Thoracic aorta (tissue), 2 donors: ENCODE measurements at regions not wholly inside any gene's neighbourhood (a gene's known extent, or its start where the extent isn't known, plus 50 kb on each side); places are given as distances from the start of the nearest gene placed in this dataset.

Experiments used
- ATAC-seq: fragments of 150-250 bp; one replicate; pipeline ENCODE4 v1.8.0; 2017; ENCODE audit warnings: low read depth; ENCODE audit not compliant: insufficient number of reproducible peaks, low FRiP score
- DNase-seq: peaks from one replicate; pipeline ENCODE4 v3.0.0-alpha.2; 2020; ENCODE audit warnings: low spot score
- H3K27ac ChIP-seq, 2 donors: fragments of 200-600 bp; sonication (generic); 1 replicate in 1 of 2; 2 replicates in 1 of 2; pipeline ENCODE4 v1.5.1; 2016; ENCODE audit warnings: mild to moderate bottlenecking in 2 of 2, moderate library complexity in 2 of 2
- H3K27me3 ChIP-seq: fragments of 200-600 bp; sonication (generic); replicated peaks from 2 replicates; pipeline ENCODE4 v1.6.0; 2016; ENCODE audit warnings: mild to moderate bottlenecking; ENCODE audit not compliant: insufficient read depth
- H3K36me3 ChIP-seq: fragments of 200-600 bp; sonication (generic); one replicate; pipeline ENCODE4 v1.5.1; 2016
- H3K4me1 ChIP-seq, 2 donors: fragments of 200-600 bp; sonication (generic); 1 replicate in 1 of 2; 2 replicates in 1 of 2; pipeline versions ENCODE4 v1.5.1 to v1.6.0; 2016; ENCODE audit warnings: low read depth in 2 of 2, mild to moderate bottlenecking in 1 of 2; ENCODE audit not compliant: control insufficient read depth in 1 of 2
- H3K4me3 ChIP-seq: fragments of 200-600 bp; sonication (generic); 2 replicates; pipeline ENCODE4 v1.5.1; 2016; ENCODE audit warnings: mild to moderate bottlenecking
- H3K9me3 ChIP-seq: fragments of 200-600 bp; sonication (generic); 2 replicates; pipeline ENCODE4 v1.5.1; 2016
- CTCF ChIP-seq: fragments of 200-600 bp; sonication (generic); IDR thresholded peaks from one replicate; pipeline ENCODE4 v1.5.1; 2019; ENCODE audit warnings: antibody characterized with exemption

- Histone ChIP-seq H3K27ac (no peak overlapping the region), H3K9me3 (peaks cover 3% of the 10 kb centered on the region), H3K36me3 (no peaks in the 10 kb centered on the region), H3K4me3 (no peak overlapping the region), H3K27me3 (no peaks in the 10 kb centered on the region), H3K4me1 (no peaks in the 10 kb centered on the region)
- no peak for ATAC-seq
- no peak for DNase-seq
- no peak for TF ChIP-seq CTCF
Observed at GRCh38 chr15:98383571-98383970, 264.8 kb upstream of the IGF1R start.

- H3K27ac ChIP-seq, result no peak overlapping the region
- H3K4me1 ChIP-seq, result no peaks in the 10 kb centered on the region
- no peaks in the 10 kb centered on the region for H3K36me3 ChIP-seq
- H3K27me3 ChIP-seq, result no peaks in the 10 kb centered on the region
- ATAC-seq, result no peak
- no peak for TF ChIP-seq CTCF
- H3K4me3 ChIP-seq, result no peak overlapping the region
- DNase-seq, result no peak
- H3K9me3 ChIP-seq, result no peaks in the 10 kb centered on the region
Observed at GRCh38 chr15:98384328-98385029, 263.9 kb upstream of the IGF1R start.

GRCh38 chr15:98385752-98386381, 262.5 kb upstream of the IGF1R start:
- TF ChIP-seq CTCF, result no peak
- ATAC-seq, result no peak
- no peak overlapping the region for H3K27ac ChIP-seq

GRCh38 chr15:98386561-98386960, 261.8 kb upstream of the IGF1R start:
- Histone ChIP-seq H3K36me3 (no peaks in the 10 kb centered on the region), H3K27me3 (no peaks in the 10 kb centered on the region), H3K4me1 (no peaks in the 10 kb centered on the region), H3K9me3 (no peaks in the 10 kb centered on the region), H3K4me3 (no peak overlapping the region), H3K27ac (no peak overlapping the region)
- no peak for ATAC-seq
- DNase-seq, result no peak
- no peak for TF ChIP-seq CTCF

More at GRCh38 chr15:98385752-98386381, 262.5 kb upstream of the IGF1R start:
- no peaks in the 10 kb centered on the region for H3K4me1 ChIP-seq
- H3K27me3 ChIP-seq, result no peaks in the 10 kb centered on the region
- H3K36me3 ChIP-seq, result no peaks in the 10 kb centered on the region
- DNase-seq, result no peak
- no peak overlapping the region for H3K4me3 ChIP-seq
- H3K9me3 ChIP-seq, result no peaks in the 10 kb centered on the region

GRCh38 chr15:98387866-98388265, 260.5 kb upstream of the IGF1R start:
- no peak for TF ChIP-seq CTCF
- H3K4me1 ChIP-seq, result no peaks in the 10 kb centered on the region
- no peaks in the 10 kb centered on the region for H3K27me3 ChIP-seq
- no peak overlapping the region for H3K27ac ChIP-seq
- no peak for DNase-seq
- H3K4me3 ChIP-seq, result no peak overlapping the region
- H3K9me3 ChIP-seq, result no peaks in the 10 kb centered on the region
- no peak for ATAC-seq
- no peaks in the 10 kb centered on the region for H3K36me3 ChIP-seq
